GM19025 (cell line): ENCODE measurements at regions not wholly inside any gene's neighbourhood (a gene's known extent, or its start where the extent isn't known, plus 50 kb on each side); places are given as distances from the start of the nearest gene placed in this dataset.
"Not testable (repeated sequence)": the region's sequence is repeated elsewhere in the genome, so short reads cannot be mapped to it uniquely, and the experiment has no call there.

Experiments
- ATAC-seq: cut with Tn5 transposase; IDR thresholded peaks from one replicate; pipeline ENCODE4 v1.9.1; 2021; ENCODE audit warnings: mild to moderate bottlenecking, low read depth, moderate library complexity; ENCODE audit not compliant: unreplicated experiment

DNA sequence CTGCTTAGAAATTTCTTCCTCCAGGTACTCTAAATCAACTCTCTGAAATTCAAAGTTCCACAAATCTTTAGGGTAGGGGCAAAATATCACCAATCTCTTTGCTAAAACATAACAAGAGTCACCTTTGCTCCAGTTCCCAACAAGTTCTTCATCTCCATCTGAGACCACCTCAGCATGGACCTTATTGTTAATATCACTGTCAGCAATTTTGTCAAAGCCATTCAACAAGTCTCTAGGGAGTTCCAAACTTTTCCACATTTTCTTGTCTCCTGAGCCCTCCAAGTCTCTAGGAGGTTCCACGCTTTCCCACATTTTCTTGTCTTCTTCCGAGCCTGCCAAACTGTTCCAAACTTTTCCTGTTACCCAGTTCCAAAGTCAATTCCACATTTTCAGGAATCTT, 255.9 kb downstream of the TDRD15 start:
- ATAC-seq = not testable (repeated sequence)

DNA sequence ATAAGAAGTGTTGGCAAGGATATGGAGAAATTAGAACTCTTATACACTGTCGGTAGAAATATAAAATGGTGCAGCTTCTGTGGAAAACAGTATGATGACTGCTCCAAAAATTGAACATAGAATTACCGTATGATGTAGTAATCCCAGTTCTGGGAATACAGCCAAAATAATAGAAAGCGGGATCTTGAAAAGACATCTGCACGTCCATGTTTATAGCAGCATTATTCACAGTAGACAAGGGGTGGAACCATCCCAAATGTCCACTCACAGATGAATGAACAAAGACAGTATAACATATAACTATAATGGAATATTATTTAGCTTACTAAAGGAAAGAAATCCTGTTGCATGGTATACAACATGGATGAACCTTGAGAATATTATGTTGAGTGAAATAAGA, 257.7 kb downstream of the TDRD15 start:
- ATAC-seq = no peak

DNA sequence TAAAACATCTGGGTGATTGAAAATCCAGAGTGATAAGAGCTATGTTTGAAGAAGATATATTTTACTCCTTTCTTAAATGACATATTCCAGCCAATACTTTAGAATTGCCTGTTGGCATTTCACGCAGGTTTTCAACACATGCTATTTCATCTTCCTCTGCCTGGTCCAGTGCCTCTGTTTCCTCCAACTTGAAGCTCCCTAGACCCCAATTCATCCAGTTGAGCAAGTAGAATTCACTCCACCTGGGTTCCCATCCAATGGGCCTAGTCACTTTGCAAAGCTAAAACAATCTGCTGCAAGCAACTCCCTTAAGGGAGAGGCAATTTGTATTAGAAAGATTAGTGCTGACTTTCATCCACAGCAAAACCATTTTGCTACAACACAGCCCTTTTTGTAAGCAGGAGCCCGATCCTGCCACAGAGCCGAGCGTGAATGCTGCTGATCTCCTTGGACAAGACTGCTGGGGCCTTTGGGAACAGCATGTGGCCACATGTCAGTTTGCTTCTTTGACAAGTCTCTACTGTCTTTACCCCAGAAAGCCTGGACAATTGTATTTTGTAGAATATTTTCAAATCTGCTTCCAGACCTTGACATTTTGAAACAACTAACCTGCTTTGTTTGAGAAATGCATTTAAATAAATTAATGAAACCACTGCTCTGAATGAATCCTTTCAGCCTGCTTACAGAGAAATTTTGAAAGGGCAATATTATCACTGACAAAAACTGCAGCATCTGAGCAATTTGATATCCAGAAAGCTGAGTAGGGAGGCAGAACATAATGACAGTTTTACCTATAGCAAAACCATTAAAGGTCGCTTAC, 259.1 kb downstream of the TDRD15 start:
- ATAC-seq = no peak

GRCh38 chr2:21386666-21387065, 262.9 kb downstream of the TDRD15 start:
- no peak for ATAC-seq

DNA sequence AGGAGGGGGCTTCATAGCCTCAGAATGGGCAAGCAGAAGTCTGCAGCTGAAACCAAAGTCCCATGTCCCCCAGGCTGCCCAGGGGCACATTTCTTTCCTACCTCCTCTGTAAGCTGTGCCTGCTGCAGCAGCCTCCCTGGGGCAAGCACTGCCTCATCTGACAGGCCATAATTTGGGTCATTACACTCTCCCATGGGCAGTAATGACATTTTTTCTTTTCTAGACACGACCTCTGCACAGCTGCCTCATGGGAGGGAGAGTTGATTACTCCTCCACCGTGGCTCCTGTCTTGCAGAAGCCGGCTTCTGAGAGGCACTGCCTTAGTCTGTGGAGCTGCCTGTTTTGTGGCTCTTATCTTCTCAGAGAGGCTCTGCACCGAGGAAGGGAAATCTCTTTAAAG, 268.9 kb downstream of the TDRD15 start:
- ATAC-seq = no peak

DNA sequence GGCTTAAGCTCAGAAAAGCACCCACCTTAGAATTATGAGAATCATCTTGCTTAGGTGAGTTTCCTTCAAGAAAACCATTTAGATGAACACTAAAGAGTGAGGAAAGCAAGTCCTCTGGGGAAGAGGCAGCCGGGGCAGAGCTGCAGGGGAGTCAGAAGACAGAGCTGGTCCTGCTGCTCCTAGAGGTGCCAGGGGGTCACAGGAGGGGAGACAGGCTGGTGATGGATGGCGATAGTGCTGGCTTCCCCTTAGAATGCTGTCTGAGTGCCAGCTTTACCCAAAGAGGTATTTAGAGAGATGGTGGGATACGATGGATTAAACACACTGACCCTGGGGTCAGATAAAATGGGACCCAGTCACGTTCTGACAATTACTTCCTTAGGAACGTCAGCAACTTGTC, 269.4 kb downstream of the TDRD15 start:
- no peak for ATAC-seq

DNA sequence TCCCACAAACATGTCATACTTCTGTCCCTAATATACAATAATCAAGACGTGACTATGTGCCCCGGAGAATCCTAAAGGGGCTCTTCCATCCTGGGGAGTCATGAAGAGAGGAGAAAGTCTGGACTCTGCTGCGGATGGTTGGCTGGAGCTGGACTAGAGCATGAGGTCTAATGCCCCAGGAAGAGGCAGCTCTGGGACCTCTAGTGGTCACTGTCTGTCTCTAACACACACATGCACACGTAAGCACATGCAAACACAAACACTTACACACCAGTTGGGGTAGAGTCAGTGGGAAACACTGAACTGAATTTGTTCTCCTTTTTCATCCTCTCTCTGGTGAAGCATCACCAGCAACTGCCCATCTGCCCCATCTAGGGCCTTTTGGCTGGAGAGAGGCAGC, 271.6 kb downstream of the TDRD15 start:
- ATAC-seq = no peak

DNA sequence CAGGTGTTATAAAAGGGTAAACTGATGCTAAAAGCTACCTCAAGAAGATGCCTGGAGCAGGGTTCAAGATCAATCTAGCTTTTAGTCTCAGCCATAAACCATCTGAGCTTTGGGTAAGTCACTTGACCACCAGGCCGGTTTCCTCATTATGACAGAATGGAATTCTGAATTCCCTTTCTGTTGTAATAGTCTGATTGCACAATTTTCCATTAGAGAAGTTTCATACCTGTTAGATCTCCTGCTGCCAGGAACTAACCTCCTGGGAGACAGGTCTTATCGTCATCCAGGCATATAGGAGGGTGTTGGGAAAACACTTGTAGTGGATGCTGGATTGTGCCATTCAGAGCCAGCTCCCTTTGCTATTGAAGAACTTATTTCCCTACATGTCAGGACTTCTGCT, 272.5 kb downstream of the TDRD15 start:
- ATAC-seq = no peak

DNA sequence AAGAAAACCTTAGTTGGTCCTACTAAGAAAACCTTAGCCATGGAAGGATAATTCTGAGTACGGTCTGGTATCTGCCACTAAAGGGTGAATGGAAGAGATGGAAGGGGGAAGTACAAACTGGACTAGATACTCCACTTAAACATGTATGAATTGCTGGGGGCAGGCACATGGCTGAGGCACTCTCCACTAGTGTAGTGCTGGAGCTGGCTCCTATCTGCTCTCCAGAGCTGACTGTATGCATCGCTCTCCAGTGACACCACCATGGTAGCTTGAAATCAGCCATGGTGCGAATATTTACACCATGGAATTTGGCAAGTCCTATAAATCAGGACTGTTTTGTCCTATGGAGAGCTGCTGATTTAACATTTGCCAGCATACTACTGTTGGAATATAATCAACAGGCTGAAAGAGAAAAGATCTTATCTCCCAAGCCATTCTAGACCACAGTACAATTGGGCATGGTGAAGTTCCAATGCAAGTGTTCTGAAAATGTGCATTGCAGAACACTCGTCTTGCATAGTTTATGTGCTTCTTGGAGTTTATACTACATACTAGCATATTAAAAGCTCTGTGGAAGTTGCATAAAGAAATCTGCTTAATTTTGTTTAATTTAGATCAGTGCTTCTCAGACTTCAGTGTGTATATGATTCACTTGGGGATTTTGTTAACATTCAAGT, 277.4 kb downstream of the TDRD15 start:
- no peak for ATAC-seq

DNA sequence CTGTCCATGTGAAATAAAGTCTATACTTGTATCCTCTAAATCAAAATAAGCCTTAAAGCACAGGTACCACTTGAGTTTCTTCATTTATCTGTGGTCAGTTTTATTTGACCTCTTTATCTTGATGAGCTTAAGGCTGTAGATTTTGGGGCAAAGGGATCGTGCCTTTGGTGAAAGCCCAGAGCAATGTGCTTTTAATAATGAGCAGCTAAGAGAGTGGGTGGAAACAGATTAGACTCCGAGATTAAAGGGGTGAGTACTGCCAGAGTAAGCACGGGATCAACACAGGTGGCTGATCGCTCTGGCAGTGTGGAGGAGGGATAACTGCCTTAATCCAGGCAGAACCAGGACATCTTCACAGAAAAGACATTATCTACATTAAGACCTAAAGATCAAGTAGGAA, 280.4 kb downstream of the TDRD15 start:
- no peak for ATAC-seq

GRCh38 chr2:21404827-21405625, 281.3 kb downstream of the TDRD15 start:
- ATAC-seq = no peak

GRCh38 chr2:21406386-21406785, 282.6 kb downstream of the TDRD15 start:
- no peak for ATAC-seq

DNA sequence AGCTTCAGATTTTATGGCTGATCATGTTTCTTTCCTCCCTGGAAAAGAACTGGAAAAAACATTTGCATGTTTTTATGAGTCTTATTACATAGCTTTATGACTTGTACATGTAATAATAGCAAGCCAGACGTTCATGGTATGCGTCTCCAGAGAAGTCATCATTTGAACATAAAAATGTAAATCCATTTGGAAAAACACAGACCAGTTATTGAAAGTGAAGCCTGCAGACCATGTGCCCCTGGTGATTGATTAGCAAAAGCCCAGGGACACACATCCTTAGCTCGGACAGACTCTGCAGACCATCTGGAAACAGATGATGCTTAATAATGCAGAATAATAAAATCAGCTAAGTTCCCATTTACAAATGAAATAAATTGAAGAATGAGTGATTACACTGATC, 283.1 kb downstream of the TDRD15 start:
- ATAC-seq = no peak

DNA sequence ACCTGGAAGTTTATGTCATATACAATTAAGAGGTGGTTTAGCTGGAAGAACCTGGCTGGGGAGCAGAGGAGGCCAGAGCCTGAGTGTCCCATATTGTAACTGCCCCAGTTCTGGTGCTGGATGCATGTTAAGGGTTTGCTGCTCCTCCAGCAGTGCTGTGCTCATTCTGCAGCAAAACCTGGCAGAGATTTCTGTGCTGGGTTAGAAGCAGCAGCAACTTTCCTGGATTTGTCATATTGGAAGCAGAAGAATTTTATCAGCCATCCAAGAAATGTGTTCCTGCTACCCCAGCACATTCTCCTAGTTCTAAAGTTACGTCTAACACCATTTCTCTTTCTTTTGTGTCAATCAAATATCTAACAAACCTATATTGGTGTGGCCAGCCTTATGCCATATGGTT, 284.1 kb downstream of the TDRD15 start:
- ATAC-seq = no peak

GRCh38 chr2:21411741-21412140, 288.0 kb downstream of the TDRD15 start:
- no peak for ATAC-seq

DNA sequence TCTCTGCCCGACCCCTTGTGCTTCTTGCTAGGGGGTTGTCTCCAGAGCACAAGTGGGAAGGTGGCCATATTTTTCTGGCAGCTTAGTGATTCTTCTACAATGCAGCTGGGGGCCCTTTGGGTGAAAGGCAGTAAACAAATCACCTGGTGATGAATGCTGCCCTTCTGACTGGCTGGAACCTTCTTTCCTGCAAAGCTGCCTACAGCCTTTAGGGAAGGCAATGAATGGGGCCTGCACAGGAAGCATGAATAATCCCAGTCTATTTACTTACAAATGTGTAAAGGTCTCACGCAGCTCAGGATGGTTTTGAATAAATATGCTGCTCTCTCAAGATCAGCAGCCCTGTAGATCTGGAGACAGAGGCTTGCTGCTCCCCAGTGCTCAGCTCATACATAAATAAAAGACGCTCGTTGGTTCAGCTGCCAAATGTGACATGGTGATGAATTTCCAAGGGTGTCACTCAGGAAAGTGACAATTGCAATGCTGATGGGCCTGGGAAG, 289.2 kb downstream of the TDRD15 start:
- no peak for ATAC-seq

DNA sequence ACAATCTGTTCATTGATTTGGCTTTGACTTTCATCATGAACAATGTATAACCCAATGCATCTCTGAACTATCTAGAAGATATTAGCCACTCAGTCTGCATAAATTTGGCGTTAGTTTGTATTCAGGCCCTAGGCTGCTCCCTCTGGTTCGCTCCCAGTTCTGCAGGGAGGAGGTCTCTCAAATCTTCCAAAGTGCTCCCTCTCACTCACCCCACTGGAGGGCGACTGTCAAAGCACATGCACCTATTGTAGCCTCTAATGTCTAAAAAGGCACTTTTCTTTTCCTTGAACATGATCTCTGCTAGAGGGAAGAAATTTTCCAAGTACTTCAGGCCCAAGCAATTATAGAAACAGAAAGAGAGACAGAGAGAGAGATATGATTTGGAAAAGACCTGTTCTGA, 291.5 kb downstream of the TDRD15 start:
- ATAC-seq = no peak

DNA sequence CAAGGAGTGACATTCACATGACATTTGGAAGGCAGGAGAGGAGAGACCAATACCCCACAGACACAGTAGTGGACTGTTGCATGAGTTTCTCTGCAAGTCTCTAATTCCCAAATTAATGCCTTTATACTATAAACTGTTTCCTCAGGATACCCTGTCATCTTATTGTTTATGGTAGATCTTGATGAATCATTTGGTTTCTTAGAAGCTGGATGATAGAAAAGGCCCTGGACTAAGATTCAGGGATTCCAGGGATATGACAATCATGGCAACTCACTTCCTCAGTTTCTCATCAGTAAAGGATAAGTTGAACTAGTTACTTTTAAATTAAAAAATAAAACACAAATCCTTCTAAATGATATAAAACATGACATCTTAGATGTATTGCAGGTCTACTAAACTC, 292.5 kb downstream of the TDRD15 start:
- ATAC-seq = no peak

GRCh38 chr2:21418456-21418855, 294.7 kb downstream of the TDRD15 start:
- no peak for ATAC-seq

GRCh38 chr2:21420553-21421335, 297.0 kb downstream of the TDRD15 start:
- ATAC-seq = no peak
